Activated CD8-positive, alpha-beta T cell treated with anti-CD3 and anti-CD28 coated beads for 36 hours (primary cell): ENCODE measurements at regions not wholly inside any gene's neighbourhood (a gene's known extent, or its start where the extent isn't known, plus 50 kb on each side); places are given as distances from the start of the nearest gene placed in this dataset.

Experiments
- ATAC-seq: fragments of 200-7000 bp; cut with Tn5 transposase; one replicate; pipeline ENCODE4 v1.10.0; 2021; ENCODE audit warnings: mild to moderate bottlenecking, moderate library complexity
- CTCF ChIA-PET: fragments of 350-600 bp; sonication (Branson Sonifier 250); formaldehyde crosslinking; loops from one replicate; lab custom pipeline; 2021; ENCODE audit warnings: antibody characterized with exemption; lab: Charles Lee
- POLR2A ChIA-PET: fragments of 350-600 bp; sonication (Branson Sonifier 250); formaldehyde crosslinking; loops from one replicate; lab custom pipeline; 2021; ENCODE audit warnings: antibody characterized with exemption; lab: Charles Lee
- DNase-seq: peaks from one replicate; pipeline ENCODE4 v3.0.0-alpha.2; 2020
- H3K27ac Mint-ChIP-seq: one replicate; pipeline ENCODE4 v1.8.0; 2021; ENCODE audit warnings: mild to moderate bottlenecking, mixed read lengths
- H3K27me3 Mint-ChIP-seq: one replicate; pipeline ENCODE4 v1.8.0; 2021; ENCODE audit warnings: mixed read lengths
- H3K36me3 Mint-ChIP-seq: one replicate; pipeline ENCODE4 v1.8.0; 2021; ENCODE audit warnings: low read depth, mixed read lengths
- H3K4me1 Mint-ChIP-seq: one replicate; pipeline ENCODE4 v1.8.0; 2021; ENCODE audit warnings: low read depth, mixed read lengths
- H3K4me3 Mint-ChIP-seq: one replicate; pipeline ENCODE4 v1.8.0; 2021; ENCODE audit warnings: mild to moderate bottlenecking, moderate library complexity, mixed read lengths
- H3K9me3 Mint-ChIP-seq: one replicate; pipeline ENCODE4 v1.8.0; 2021; ENCODE audit warnings: mixed read lengths
- CTCF ChIP-seq: fragments of 200-600 bp; IDR thresholded peaks from one replicate; pipeline ENCODE4 v1.8.0; 2022; ENCODE audit warnings: antibody characterized with exemption, mild to moderate bottlenecking
- intact Hi-C: fragments of 100-400 bp; cut with micrococcal nuclease; formaldehyde crosslinking; loops from one replicate; pipeline ENCODE4 v1.10.0; 2022

- DNase-seq (no peak), ATAC-seq (no peak)
- Mint-ChIP-seq H3K36me3 (no peaks in the 10 kb centered on the region), H3K4me1 (peaks cover 3% of the 10 kb centered on the region), H3K27ac (no peak overlapping the region), H3K9me3 (no peaks in the 10 kb centered on the region), H3K27me3 (peaks cover 11% of the 10 kb centered on the region), H3K4me3 (no peak overlapping the region)
- TF ChIP-seq CTCF = no peak
- intact Hi-C loops = no loop called here
- CTCF ChIA-PET = interaction anchor here (0.6 kb wide), 1 partner anchor 324 kb away, joined by 3 read pairs; no protein-coding TSS in a partner anchor
- POLR2A ChIA-PET = no interaction called here
Observed at GRCh38 chr10:78873413-78873812, 195.4 kb upstream of the ZMIZ1 start.

GRCh38 chr10:78875331-78875877 is 193.4 kb upstream of the ZMIZ1 start:
- TF ChIP-seq CTCF = no peak

GRCh38 chr10:78875932-78876331 is 192.8 kb upstream of the ZMIZ1 start:
- H3K27ac Mint-ChIP-seq = no peak overlapping the region
- TF ChIP-seq CTCF = no peak
- peaks cover 8% of the 10 kb centered on the region for H3K9me3 Mint-ChIP-seq
- CTCF ChIA-PET = interaction anchor here (0.8 to 1.5 kb wide), 2 partner anchors 24 to 319 kb away, joined by 3 to 4 read pairs; no protein-coding TSS in a partner anchor
- no peak for DNase-seq
- POLR2A ChIA-PET = no interaction called here
- no peak for ATAC-seq
- H3K27me3 Mint-ChIP-seq = peaks cover 13% of the 10 kb centered on the region
- intact Hi-C loops = no loop called here
- H3K4me1 Mint-ChIP-seq = peaks cover 3% of the 10 kb centered on the region
- peaks cover 3% of the 10 kb centered on the region for H3K36me3 Mint-ChIP-seq
- no peak overlapping the region for H3K4me3 Mint-ChIP-seq

More at GRCh38 chr10:78875331-78875877, 193.4 kb upstream of the ZMIZ1 start:
- Mint-ChIP-seq H3K4me1 (peaks cover 3% of the 10 kb centered on the region), H3K27me3 (peaks cover 13% of the 10 kb centered on the region), H3K9me3 (peaks cover 6% of the 10 kb centered on the region), H3K36me3 (peaks cover 2% of the 10 kb centered on the region), H3K27ac (no peak overlapping the region), H3K4me3 (no peak overlapping the region)
- intact Hi-C loops = no loop called here
- ChIA-PET POLR2A (no interaction called here), CTCF (interaction anchor here (0.8 to 1.6 kb wide), 5 partner anchors 11 to 320 kb away, joined by 3 to 4 read pairs (median 3); no protein-coding TSS in a partner anchor)
- no peak for ATAC-seq
- DNase-seq = no peak

GRCh38 chr10:78876449-78876848 is 192.3 kb upstream of the ZMIZ1 start:
- ChIA-PET CTCF (interaction anchor here (1.5 kb wide), 1 partner anchor 319 kb away, joined by 4 read pairs; no protein-coding TSS in a partner anchor), POLR2A (no interaction called here)
- peaks cover 3% of the 10 kb centered on the region for H3K36me3 Mint-ChIP-seq
- TF ChIP-seq CTCF = no peak
- no peak overlapping the region for H3K4me3 Mint-ChIP-seq
- H3K4me1 Mint-ChIP-seq = peaks cover 3% of the 10 kb centered on the region
- H3K9me3 Mint-ChIP-seq = peaks cover 8% of the 10 kb centered on the region
- no peak overlapping the region for H3K27ac Mint-ChIP-seq
- ATAC-seq = no peak
- DNase-seq = no peak
- intact Hi-C loops = no loop called here
- peaks cover 8% of the 10 kb centered on the region for H3K27me3 Mint-ChIP-seq

GRCh38 chr10:78879621-78880020 is 189.1 kb upstream of the ZMIZ1 start:
- DNase-seq = no peak
- Mint-ChIP-seq H3K4me1 (no peaks in the 10 kb centered on the region), H3K9me3 (peaks cover 11% of the 10 kb centered on the region), H3K4me3 (no peak overlapping the region), H3K27me3 (peaks cover 6% of the 10 kb centered on the region), H3K36me3 (peaks cover 3% of the 10 kb centered on the region), H3K27ac (no peak overlapping the region)
- CTCF ChIA-PET = interaction anchor here (1.9 kb wide), 1 partner anchor 316 kb away, joined by 5 read pairs; no protein-coding TSS in a partner anchor
- intact Hi-C loops = no loop called here
- TF ChIP-seq CTCF = no peak
- ATAC-seq = no peak
- POLR2A ChIA-PET = no interaction called here
